ENCODE measurements at regions not wholly inside any gene's neighbourhood (a gene's known extent, or its start where the extent isn't known, plus 50 kb on each side); places are given as distances from the start of the nearest gene placed in this dataset.

GRCh38 chr20:48382304-48382703 is 445.5 kb downstream of the PREX1 start:
- Histone ChIP-seq H3K27me3 (no peaks in the 10 kb centered on the region), H3K9me3 (no peaks in the 10 kb centered on the region), H3K27ac (no peak overlapping the region), H3K36me3 (no peaks in the 10 kb centered on the region), H3K4me3 (no peak overlapping the region), H3K4me1 (no peaks in the 10 kb centered on the region)
- TF ChIP-seq CTCF (IDR thresholded peaks at IDR 0.05) = no peak
- no peak for DNase-seq (ENCODE audit: low spot score in 2 of 2)
- intact Hi-C loops (cut with DNase I) = no loop called here

GRCh38 chr20:48381353-48382120 is 446.3 kb downstream of the PREX1 start:
- Histone ChIP-seq H3K4me1 (no peaks in the 10 kb centered on the region), H3K36me3 (no peaks in the 10 kb centered on the region), H3K4me3 (no peak overlapping the region), H3K27ac (no peak overlapping the region), H3K27me3 (no peaks in the 10 kb centered on the region), H3K9me3 (no peaks in the 10 kb centered on the region)
- no peak for TF ChIP-seq CTCF (IDR thresholded peaks at IDR 0.05)
- DNase-seq (ENCODE audit: low spot score in 2 of 2) = no peak
- intact Hi-C loops (cut with DNase I) = no loop called here

- Histone ChIP-seq H3K9me3 (no peaks in the 10 kb centered on the region), H3K36me3 (no peaks in the 10 kb centered on the region), H3K4me3 (no peak overlapping the region), H3K4me1 (no peaks in the 10 kb centered on the region), H3K27me3 (no peaks in the 10 kb centered on the region), H3K27ac (no peak overlapping the region)
- intact Hi-C loops (cut with DNase I) = no loop called here
- DNase-seq (ENCODE audit: low spot score in 2 of 2) = no peak
- no peak for TF ChIP-seq CTCF (IDR thresholded peaks at IDR 0.05)
Observed at GRCh38 chr20:48380661-48381060, 447.1 kb downstream of the PREX1 start.

GRCh38 chr20:48378976-48379675 is 448.7 kb downstream of the PREX1 start:
- H3K4me3 ChIP-seq = no peak overlapping the region
- intact Hi-C loops (cut with DNase I) = no loop called here
- H3K36me3 ChIP-seq = no peaks in the 10 kb centered on the region
- TF ChIP-seq CTCF (IDR thresholded peaks at IDR 0.05) = no peak
- H3K27ac ChIP-seq = no peak overlapping the region
- H3K27me3 ChIP-seq = no peaks in the 10 kb centered on the region
- DNase-seq (ENCODE audit: low spot score in 2 of 2) = no peak
- no peaks in the 10 kb centered on the region for H3K9me3 ChIP-seq
- no peaks in the 10 kb centered on the region for H3K4me1 ChIP-seq

DNA sequence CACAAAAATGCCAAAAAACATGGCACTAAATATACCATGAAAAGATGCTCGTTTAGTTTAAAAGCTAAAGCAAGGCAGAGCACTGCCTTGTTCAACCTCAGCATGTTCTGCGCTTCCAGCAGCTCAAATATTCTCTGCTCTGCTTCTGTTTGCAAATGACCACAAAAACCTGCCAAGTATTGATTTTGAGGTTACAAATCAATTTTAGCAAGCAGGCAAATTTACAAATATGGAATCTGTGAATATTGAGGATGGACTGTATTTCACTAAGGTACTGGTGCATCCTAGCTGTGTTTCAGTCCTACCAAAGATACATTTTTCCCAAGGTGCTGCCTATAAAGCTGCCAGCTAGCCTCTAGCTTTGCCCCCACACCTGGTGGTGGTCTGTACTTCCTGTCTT is 449.9 kb downstream of the PREX1 start:
- no peaks in the 10 kb centered on the region for H3K27me3 ChIP-seq
- TF ChIP-seq CTCF (IDR thresholded peaks at IDR 0.05) = no peak
- H3K27ac ChIP-seq = no peak overlapping the region
- no peak for DNase-seq (ENCODE audit: low spot score in 2 of 2)
- no peaks in the 10 kb centered on the region for H3K4me1 ChIP-seq
- H3K4me3 ChIP-seq = no peak overlapping the region
- H3K9me3 ChIP-seq = no peaks in the 10 kb centered on the region
- intact Hi-C loops (cut with DNase I) = no loop called here
- H3K36me3 ChIP-seq = no peaks in the 10 kb centered on the region

Data from ascending aorta (tissue), 2 donors.